Mammary epithelial cell (primary cell): ENCODE measurements at regions not wholly inside any gene's neighbourhood (a gene's known extent, or its start where the extent isn't known, plus 50 kb on each side); places are given as distances from the start of the nearest gene placed in this dataset.

ENCODE experiments used
- EZH2 ChIP-seq: IDR thresholded peaks from 2 replicates; pipeline ENCODE4 v1.6.1; 2012; ENCODE audit warnings: low read length, inconsistent platforms, borderline replicate concordance
- TF ChIP-seq, protein P1 (sequence below), 2 donors: IDR thresholded peaks in 1 of 2; conservative IDR thresholded peaks in 1 of 2; 2 replicates each; pipeline ENCODE4 v1.5.1; 2011 to 2012; ENCODE audit warnings: inconsistent platforms in 2 of 2, low read length in 2 of 2, mild to moderate bottlenecking in 2 of 2, control low read depth in 1 of 2, low read depth in 1 of 2; ENCODE audit not compliant: insufficient read depth in 1 of 2; ENCODE audit errors: extremely low read depth in 1 of 2

DNA sequence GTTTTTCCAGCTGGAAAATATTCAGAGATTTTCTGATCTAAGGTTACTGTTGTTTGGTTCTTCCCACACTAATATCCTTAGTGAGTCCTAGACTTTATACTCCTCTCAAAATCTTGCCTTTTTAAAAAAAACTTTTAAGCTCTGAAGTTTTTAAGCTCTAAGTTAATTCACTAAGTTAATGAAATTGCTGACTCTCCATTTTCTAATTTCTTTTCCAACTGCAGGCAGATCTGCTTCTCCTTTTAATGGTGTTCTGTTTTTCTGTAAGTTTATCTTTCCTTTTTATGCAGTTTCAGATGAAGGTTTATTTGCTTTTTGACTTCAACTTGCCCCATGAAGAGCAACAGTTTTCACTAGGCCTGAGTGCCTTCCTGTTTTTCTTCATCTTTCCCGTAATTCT, 125.8 kb upstream of the ARHGAP42 start:
- TF ChIP-seq, protein P1, sequence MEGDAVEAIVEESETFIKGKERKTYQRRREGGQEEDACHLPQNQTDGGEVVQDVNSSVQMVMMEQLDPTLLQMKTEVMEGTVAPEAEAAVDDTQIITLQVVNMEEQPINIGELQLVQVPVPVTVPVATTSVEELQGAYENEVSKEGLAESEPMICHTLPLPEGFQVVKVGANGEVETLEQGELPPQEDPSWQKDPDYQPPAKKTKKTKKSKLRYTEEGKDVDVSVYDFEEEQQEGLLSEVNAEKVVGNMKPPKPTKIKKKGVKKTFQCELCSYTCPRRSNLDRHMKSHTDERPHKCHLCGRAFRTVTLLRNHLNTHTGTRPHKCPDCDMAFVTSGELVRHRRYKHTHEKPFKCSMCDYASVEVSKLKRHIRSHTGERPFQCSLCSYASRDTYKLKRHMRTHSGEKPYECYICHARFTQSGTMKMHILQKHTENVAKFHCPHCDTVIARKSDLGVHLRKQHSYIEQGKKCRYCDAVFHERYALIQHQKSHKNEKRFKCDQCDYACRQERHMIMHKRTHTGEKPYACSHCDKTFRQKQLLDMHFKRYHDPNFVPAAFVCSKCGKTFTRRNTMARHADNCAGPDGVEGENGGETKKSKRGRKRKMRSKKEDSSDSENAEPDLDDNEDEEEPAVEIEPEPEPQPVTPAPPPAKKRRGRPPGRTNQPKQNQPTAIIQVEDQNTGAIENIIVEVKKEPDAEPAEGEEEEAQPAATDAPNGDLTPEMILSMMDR (conservative IDR thresholded peaks at IDR 0.05 in 1 of 2, IDR thresholded peaks at IDR 0.05 in 1 of 2; ENCODE audit: extremely low read depth in 1 of 2, insufficient read depth in 1 of 2, low read depth in 1 of 2, low read length in 2 of 2) = no peak
- TF ChIP-seq EZH2 = no peak
